OCI-LY1 (cell line): ENCODE measurements at regions not wholly inside any gene's neighbourhood (a gene's known extent, or its start where the extent isn't known, plus 50 kb on each side); places are given as distances from the start of the nearest gene placed in this dataset.
"Not testable (repeated sequence)": the region's sequence is repeated elsewhere in the genome, so short reads cannot be mapped to it uniquely, and the experiment has no call there.

Experiments
- H2AFZ ChIP-seq: fragments of 200-600 bp; sonication (generic), shearing (Covaris generic); 2 replicates; pipeline ENCODE4 v1.6.0; 2014; ENCODE audit warnings: antibody characterized with exemption, mild to moderate bottlenecking, low read length
- H3F3A ChIP-seq: fragments of 200-600 bp; sonication (generic), shearing (Covaris generic); 2 replicates; pipeline ENCODE4 v1.6.0; 2014; ENCODE audit warnings: mild to moderate bottlenecking, antibody characterized with exemption, low read length, moderate library complexity; ENCODE audit not compliant: insufficient read depth
- H3K27ac ChIP-seq: fragments of 200-600 bp; sonication (generic); 2 replicates; pipeline ENCODE4 v1.5.1; 2014; ENCODE audit warnings: low read length, mixed run types, mild to moderate bottlenecking, low read depth; ENCODE audit not compliant: poor library complexity, severe bottlenecking
- H3K27me3 ChIP-seq: fragments of 200-600 bp; sonication (generic); 2 replicates; pipeline ENCODE4 v1.6.0; 2014; ENCODE audit warnings: antibody characterized with exemption, mild to moderate bottlenecking, low read length, moderate library complexity; ENCODE audit not compliant: insufficient read depth
- H3K36me3 ChIP-seq: fragments of 200-600 bp; sonication (generic); 2 replicates; pipeline ENCODE4 v1.6.1; 2014; ENCODE audit warnings: mild to moderate bottlenecking, antibody characterized with exemption, low read length, moderate library complexity, mixed read lengths; ENCODE audit not compliant: insufficient read depth
- H3K4me1 ChIP-seq: fragments of 200-600 bp; sonication (generic); 2 replicates; pipeline ENCODE4 v1.5.1; 2014; ENCODE audit warnings: mild to moderate bottlenecking, low read length, moderate library complexity; ENCODE audit not compliant: insufficient read depth, severe bottlenecking
- H3K4me2 ChIP-seq: fragments of 200-600 bp; sonication (generic), shearing (Covaris generic); 2 replicates; pipeline ENCODE4 v1.6.1; 2014; ENCODE audit warnings: low read length
- H3K4me3 ChIP-seq: fragments of 200-600 bp; sonication (generic); 2 replicates; pipeline ENCODE4 v1.5.1; 2014; ENCODE audit warnings: low read length, low read depth, mild to moderate bottlenecking, mixed read lengths; ENCODE audit not compliant: poor library complexity, severe bottlenecking
- H3K79me2 ChIP-seq: fragments of 200-600 bp; shearing (Covaris generic); 2 replicates; pipeline ENCODE4 v1.6.1; 2016; ENCODE audit warnings: mixed run types, low read length, mixed read lengths; ENCODE audit not compliant: insufficient read depth
- H3K9ac ChIP-seq: fragments of 200-600 bp; sonication (generic), shearing (Covaris generic); 2 replicates; pipeline ENCODE4 v1.6.1; 2014; ENCODE audit warnings: mild to moderate bottlenecking, low read length, mixed read lengths
- H3K9me2 ChIP-seq: fragments of 200-600 bp; sonication (generic), shearing (Covaris generic); 2 replicates; pipeline ENCODE4 v1.6.1; 2014; ENCODE audit warnings: low read depth, mild to moderate bottlenecking, low read length, mixed read lengths
- H3K9me3 ChIP-seq: fragments of 200-600 bp; shearing (Covaris generic); 2 replicates; pipeline ENCODE4 v1.6.1; 2014; ENCODE audit warnings: low read length, mixed read lengths
- H4K20me1 ChIP-seq: fragments of 200-600 bp; sonication (generic), shearing (Covaris generic); 2 replicates; pipeline ENCODE4 v1.6.0; 2016; ENCODE audit warnings: mild to moderate bottlenecking, low read length; ENCODE audit not compliant: insufficient read depth
- CTCF ChIP-seq: fragments of 200-600 bp; sonication (generic), shearing (Covaris generic); IDR thresholded peaks from 2 replicates; pipeline ENCODE4 v1.5.1; 2017; ENCODE audit warnings: mild to moderate bottlenecking, antibody characterized with exemption, low read length, moderate library complexity, mixed read lengths
- EZH2 ChIP-seq: fragments of 200-600 bp; sonication (generic), shearing (Covaris generic); IDR thresholded peaks from 2 replicates; pipeline ENCODE4 v1.8.0; 2017; ENCODE audit warnings: borderline replicate concordance, mixed run types, mild to moderate bottlenecking, antibody characterized with exemption, low read length, moderate library complexity, mixed read lengths

GRCh38 chr3:82628385-82629014, 867.1 kb upstream of the GBE1 start:
- Histone ChIP-seq H3K9me2 (no peaks in the 10 kb centered on the region), H3K27ac (no peak overlapping the region), H3K4me2 (no peak overlapping the region), H3K27me3 (no peaks in the 10 kb centered on the region), H3K4me3 (no peak overlapping the region), H4K20me1 (no peaks in the 10 kb centered on the region), H3K4me1 (no peaks in the 10 kb centered on the region), H3K36me3 (no peaks in the 10 kb centered on the region), H3K9ac (no peak overlapping the region), H3K9me3 (peaks cover 6% of the 10 kb centered on the region), H2AFZ (no peak overlapping the region), H3K79me2 (no peaks in the 10 kb centered on the region), H3F3A (no peaks in the 10 kb centered on the region)
- TF ChIP-seq CTCF (no peak), EZH2 (no peak)

GRCh38 chr3:82627733-82628132, 866.3 kb upstream of the GBE1 start:
- TF ChIP-seq CTCF = no peak
- TF ChIP-seq EZH2 = no peak
- no peaks in the 10 kb centered on the region for H4K20me1 ChIP-seq
- H3K27me3 ChIP-seq = no peaks in the 10 kb centered on the region
- no peaks in the 10 kb centered on the region for H3F3A ChIP-seq
- H3K9ac ChIP-seq = no peak overlapping the region
- H3K27ac ChIP-seq = no peak overlapping the region
- no peaks in the 10 kb centered on the region for H3K9me2 ChIP-seq
- no peak overlapping the region for H2AFZ ChIP-seq
- no peak overlapping the region for H3K4me2 ChIP-seq
- H3K4me3 ChIP-seq = no peak overlapping the region
- H3K36me3 ChIP-seq = no peaks in the 10 kb centered on the region
- H3K9me3 ChIP-seq = peaks cover 6% of the 10 kb centered on the region
- no peaks in the 10 kb centered on the region for H3K4me1 ChIP-seq
- no peaks in the 10 kb centered on the region for H3K79me2 ChIP-seq

- not testable (repeated sequence) for H3K27ac ChIP-seq, H2AFZ ChIP-seq, H3F3A ChIP-seq, H3K9ac ChIP-seq, H3K27me3 ChIP-seq, H3K4me1 ChIP-seq, H3K4me2 ChIP-seq, H3K9me2 ChIP-seq, H3K4me3 ChIP-seq, H3K9me3 ChIP-seq, H4K20me1 ChIP-seq, H3K36me3 ChIP-seq, H3K79me2 ChIP-seq
Measured at GRCh38 chr3:82620744-82621143, 859.3 kb upstream of the GBE1 start.

GRCh38 chr3:82618594-82618993, 857.1 kb upstream of the GBE1 start:
- no peaks in the 10 kb centered on the region for H4K20me1 ChIP-seq
- no peaks in the 10 kb centered on the region for H3K36me3 ChIP-seq
- H3K4me3 ChIP-seq = no peak overlapping the region
- H3F3A ChIP-seq = no peaks in the 10 kb centered on the region
- no peaks in the 10 kb centered on the region for H3K9me3 ChIP-seq
- H2AFZ ChIP-seq = no peak overlapping the region
- no peaks in the 10 kb centered on the region for H3K9me2 ChIP-seq
- H3K27me3 ChIP-seq = no peaks in the 10 kb centered on the region
- no peaks in the 10 kb centered on the region for H3K4me1 ChIP-seq
- no peak overlapping the region for H3K4me2 ChIP-seq
- TF ChIP-seq EZH2 (no peak), CTCF (no peak)
- no peak overlapping the region for H3K9ac ChIP-seq
- no peaks in the 10 kb centered on the region for H3K79me2 ChIP-seq
- no peak overlapping the region for H3K27ac ChIP-seq
